A549 (cell line): ENCODE measurements at regions not wholly inside any gene's neighbourhood (a gene's known extent, or its start where the extent isn't known, plus 50 kb on each side); places are given as distances from the start of the nearest gene placed in this dataset.
A peak's percentile ranks its signal among the peaks of the same experiment; 100 is the strongest.

Experiments
- ATAC-seq, 2 experiments: fragments of 200-7000 bp in 1 of 2; fragments of >200 bp in 1 of 2; cut with Nextera tagmentation in 1 of 2; cut with Tn5 transposase in 1 of 2; 3 replicates each; pipeline versions ENCODE4 v1.8.0 to v1.9.1; 2018 to 2020; ENCODE audit warnings: mild to moderate bottlenecking in 1 of 2, moderate library complexity in 1 of 2
- CTCF ChIA-PET: fragments of 300-600 bp; sonication (Branson Sonifier 250); formaldehyde crosslinking; extraction: SDS; loops from one replicate; lab custom pipeline; 2021; ENCODE audit warnings: antibody characterized with exemption, inconsistent platforms; lab: Yijun Ruan, JAX
- POLR2A ChIA-PET: fragments of 350-600 bp; formaldehyde crosslinking; extraction: SDS; loops from one replicate; lab custom pipeline; 2021; ENCODE audit warnings: antibody characterized with exemption, inconsistent platforms; lab: Yijun Ruan, JAX
- DNase-seq, 2 experiments: peaks; one replicate each; pipeline versions ENCODE4 v3.0.0 to v3.0.0-alpha.2; 2011 to 2016; ENCODE audit warnings: low read depth in 1 of 2, low spot score in 1 of 2
- FAIRE-seq: peaks from 2 replicates; lab custom pipeline; 2011; peaks lifted over from hg19 to GRCh38; lab: Jason Lieb, UNC
- H3K27ac ChIP-seq, 2 experiments: fragments of >200 bp; sonication (Bioruptor Twin); formaldehyde crosslinking; 3 replicates each; pipeline ENCODE4 v1.5.1; 2016 to 2017
- H3K4me1 ChIP-seq: fragments of >200 bp; sonication (Bioruptor Twin); formaldehyde crosslinking; 3 replicates; pipeline ENCODE4 v1.6.1; 2016
- H3K4me2 ChIP-seq: fragments of >200 bp; sonication (Bioruptor Twin); formaldehyde crosslinking; 3 replicates; pipeline ENCODE4 v1.6.1; 2016
- H3K4me3 ChIP-seq: fragments of >200 bp; sonication (Bioruptor Twin); formaldehyde crosslinking; 3 replicates; pipeline ENCODE4 v1.5.1; 2016
- H3K9me3 ChIP-seq: fragments of >200 bp; sonication (Bioruptor Twin); formaldehyde crosslinking; 3 replicates; pipeline ENCODE4 v1.6.1; 2016
- ATOH8 ChIP-seq: fragments of 250-450 bp; sonication (Bioruptor Pico); IDR thresholded peaks from 2 replicates; pipeline ENCODE4 v1.5.0; 2020; ENCODE audit warnings: low read depth, mild to moderate bottlenecking, moderate library complexity
- CEBPB ChIP-seq, 2 experiments: fragments of >200 bp in 1 of 2; sonication (Bioruptor Twin) in 1 of 2; formaldehyde crosslinking in 1 of 2; IDR thresholded peaks; 2 replicates each; pipeline ENCODE4 v1.6.1; 2012 to 2016
- E2F6 ChIP-seq: IDR thresholded peaks from 2 replicates; pipeline ENCODE4 v1.6.1; 2012; ENCODE audit warnings: low read depth, borderline replicate concordance
- ELK1 ChIP-seq: fragments of 150-350 bp; IDR thresholded peaks from 2 replicates; pipeline ENCODE4 v1.6.1; 2014; ENCODE audit warnings: low read depth, mild to moderate bottlenecking, low read length
- ESRRA ChIP-seq: fragments of 150-350 bp; IDR thresholded peaks from 2 replicates; pipeline ENCODE4 v1.6.1; 2014; ENCODE audit warnings: mild to moderate bottlenecking, low read length, borderline replicate concordance
- FOSL2 ChIP-seq, 2 experiments: fragments of 450-650 bp in 1 of 2; fragments of >200 bp in 1 of 2; sonication (Bioruptor Twin) in 1 of 2; formaldehyde crosslinking; IDR thresholded peaks; 2 replicates each; pipeline versions ENCODE4 v1.5.0 to v1.6.1; 2016 to 2020; ENCODE audit warnings: mild to moderate bottlenecking in 1 of 2, moderate library complexity in 1 of 2
- GATA3 ChIP-seq: IDR thresholded peaks from 2 replicates; pipeline ENCODE4 v1.6.1; 2012; ENCODE audit warnings: borderline replicate concordance
- HMGXB4 ChIP-seq: fragments of 250-450 bp; sonication (Bioruptor Pico); IDR thresholded peaks from 2 replicates; pipeline ENCODE4 v1.5.0; 2021; ENCODE audit warnings: mild to moderate bottlenecking, moderate library complexity, borderline replicate concordance
- HOXB5 ChIP-seq: fragments of 250-450 bp; sonication (Bioruptor Pico); IDR thresholded peaks from 2 replicates; pipeline ENCODE4 v1.5.0; 2020; ENCODE audit warnings: mild to moderate bottlenecking, moderate library complexity
- JUNB ChIP-seq: fragments of >200 bp; sonication (Bioruptor Twin); formaldehyde crosslinking; IDR thresholded peaks from 2 replicates; pipeline ENCODE4 v1.6.1; 2016
- MAFK ChIP-seq: fragments of 450-650 bp; IDR thresholded peaks from 2 replicates; pipeline ENCODE4 v1.6.1; 2014; ENCODE audit not compliant: partially characterized antibody
- MAZ ChIP-seq: fragments of 150-350 bp; IDR thresholded peaks from 2 replicates; pipeline ENCODE4 v1.6.1; 2014; ENCODE audit warnings: antibody characterized with exemption, low read depth, low read length, borderline replicate concordance
- MYC ChIP-seq: IDR thresholded peaks from 2 replicates; pipeline ENCODE4 v1.6.1; 2012; ENCODE audit warnings: mild to moderate bottlenecking, inconsistent platforms, low read length, improper control_type of control experiment, borderline replicate concordance
- NFE2L2 ChIP-seq: fragments of 150-350 bp; conservative IDR thresholded peaks from 2 replicates; pipeline ENCODE4 v1.6.1; 2014; ENCODE audit warnings: low read length
- NPAS2 ChIP-seq: fragments of 250-450 bp; sonication (Bioruptor Pico); IDR thresholded peaks from 2 replicates; pipeline ENCODE4 v1.8.0; 2022; ENCODE audit warnings: mild to moderate bottlenecking, moderate library complexity, borderline replicate concordance
- NR3C1 ChIP-seq: fragments of >200 bp; sonication (Bioruptor Twin); formaldehyde crosslinking; IDR thresholded peaks from 3 replicates; pipeline ENCODE4 v1.6.1; 2017
- PBX3 ChIP-seq: IDR thresholded peaks from 2 replicates; pipeline ENCODE4 v1.6.1; 2012
- RCOR1 ChIP-seq: fragments of 150-350 bp; IDR thresholded peaks from 2 replicates; pipeline ENCODE4 v1.6.1; 2014; ENCODE audit warnings: antibody characterized with exemption, low read length, low read depth
- RFX5 ChIP-seq: fragments of 450-650 bp; IDR thresholded peaks from 2 replicates; pipeline ENCODE4 v1.7.1; 2014; ENCODE audit warnings: antibody characterized with exemption, mild to moderate bottlenecking, moderate library complexity
- SMC3 ChIP-seq: fragments of >200 bp; sonication (Bioruptor Twin); formaldehyde crosslinking; IDR thresholded peaks from 3 replicates; pipeline ENCODE4 v1.6.1; 2018; ENCODE audit warnings: inconsistent platforms
- TFCP2L1 ChIP-seq: fragments of 250-450 bp; sonication (Bioruptor Pico); IDR thresholded peaks from 2 replicates; pipeline ENCODE4 v1.5.0; 2021; ENCODE audit warnings: mild to moderate bottlenecking
- ZFP36 ChIP-seq: fragments of 450-650 bp; IDR thresholded peaks from 2 replicates; pipeline ENCODE4 v1.6.1; 2014; ENCODE audit warnings: borderline replicate concordance; ENCODE audit not compliant: partially characterized antibody
- ZNF302 ChIP-seq: fragments of 250-450 bp; sonication (Bioruptor Pico); IDR thresholded peaks from 2 replicates; pipeline ENCODE4 v1.9.0; 2021; ENCODE audit warnings: inconsistent platforms, mild to moderate bottlenecking, moderate library complexity
- ZSCAN20 ChIP-seq: fragments of 250-450 bp; sonication (Bioruptor Pico); IDR thresholded peaks from 2 replicates; pipeline ENCODE4 v1.8.0; 2022; ENCODE audit warnings: mild to moderate bottlenecking, moderate library complexity
- WGBS: methylation state at CpG from one replicate; pipeline ENCODE4 v1.1.6; 2017; ENCODE audit errors: missing lambda C conversion rate; 5-methylcytosine and 5-hydroxymethylcytosine counted together
- TF ChIP-seq, protein P1 (sequence below): fragments of >200 bp; sonication (Bioruptor Twin); formaldehyde crosslinking; IDR thresholded peaks from 2 replicates; pipeline ENCODE4 v1.6.1; 2016

DNA sequence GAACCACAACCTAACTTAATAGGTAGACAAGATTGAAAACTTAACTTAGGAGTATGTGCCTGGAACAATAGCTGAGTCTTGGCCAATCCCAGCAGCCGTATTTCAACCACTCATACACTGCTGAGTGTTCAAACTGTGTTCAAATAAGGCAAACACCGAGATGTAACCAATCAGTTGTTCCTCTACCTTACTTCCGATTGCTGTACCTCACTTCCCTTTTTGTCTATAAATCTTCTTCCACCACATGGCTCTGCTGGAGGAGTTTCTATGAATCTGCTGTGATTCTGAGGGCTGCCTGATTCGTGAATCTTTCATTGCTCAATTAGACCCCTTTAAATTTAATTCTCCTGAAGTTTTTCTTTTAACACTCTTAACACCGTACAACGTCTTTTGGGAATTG lies 108.0 kb downstream of the ANAPC4 start:
- TF ChIP-seq ZSCAN20 (CRISPR knock-in tag) (no peak), E2F6 (no peak), MAFK (no peak), HMGXB4 (no peak), MYC (no peak), ELK1 (no peak), NFE2L2 (no peak), FOSL2 (IDR thresholded peaks at IDR 0.05) (no peak), FOSL2 (CRISPR knock-in tag; IDR thresholded peaks at IDR 0.05) (no peak), HOXB5 (CRISPR knock-in tag) (no peak), PBX3 (no peak), ATOH8 (CRISPR knock-in tag) (no peak), ZNF302 (no peak), RFX5 (no peak), JUNB (no peak), MAZ (no peak), CEBPB (IDR thresholded peaks at IDR 0.05) (no peak)
- TF ChIP-seq, all 56 proteins: peak for 0
- peaks cover 3% of the 10 kb centered on the region; the same call in 1 of the 3 replicates for H3K4me1 ChIP-seq
- no peak for FAIRE-seq
- 68% methylated on average over 6 of the region's 6 CpGs for WGBS
- ChIA-PET CTCF (interaction anchor here (0.6 to 1.2 kb wide), 2 partner anchors 44 to 283 kb away, joined by 3 read pairs; no protein-coding TSS in a partner anchor), POLR2A (no interaction called here)
- no peak overlapping the region for H3K27ac ChIP-seq
- H3K4me2 ChIP-seq = no peak overlapping the region
- no peak for ATAC-seq
- H3K4me3 ChIP-seq = no peak overlapping the region
- no peak for DNase-seq
- 0 out of 3 replicates have a peak, but pooled peaks cover 6% of the 10 kb centered on the region for H3K9me3 ChIP-seq

- ChIA-PET CTCF (no interaction called here), POLR2A (no interaction called here)
- H3K27ac ChIP-seq = peak overlapping the region in 1 of 2 experiments; percentile 46; a peak in 2 of 6 replicates
- FAIRE-seq = no peak
- H3K9me3 ChIP-seq = 0 out of 3 replicates have a peak, but pooled peaks cover 6% of the 10 kb centered on the region
- WGBS = 38% methylated on average over 3 of the region's 3 CpGs
- H3K4me1 ChIP-seq = peaks cover 3% of the 10 kb centered on the region; the same call in 1 of the 3 replicates
- peak; percentile 2 to 21 for DNase-seq
- peak overlapping the region; percentile 69 for H3K4me2 ChIP-seq
- ATAC-seq = no peak; a peak in 1 of 6 replicates
- no peak overlapping the region for H3K4me3 ChIP-seq
- TF ChIP-seq NR3C1 = no peak
- TF ChIP-seq ZSCAN20 (CRISPR knock-in tag) = no peak
- TF ChIP-seq RCOR1 = no peak
- no peak for TF ChIP-seq ATOH8 (CRISPR knock-in tag)
- no peak for TF ChIP-seq GATA3
- TF ChIP-seq NPAS2 (CRISPR knock-in tag) = no peak
- no peak for TF ChIP-seq ELK1
- TF ChIP-seq ZFP36 = no peak
- TF ChIP-seq NFE2L2 = no peak
- no peak for TF ChIP-seq HMGXB4
- TF ChIP-seq, protein P1, sequence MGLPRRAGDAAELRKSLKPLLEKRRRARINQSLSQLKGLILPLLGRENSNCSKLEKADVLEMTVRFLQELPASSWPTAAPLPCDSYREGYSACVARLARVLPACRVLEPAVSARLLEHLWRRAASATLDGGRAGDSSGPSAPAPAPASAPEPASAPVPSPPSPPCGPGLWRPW = no peak
- TF ChIP-seq ESRRA = no peak
- no peak for TF ChIP-seq TFCP2L1 (CRISPR knock-in tag)
- TF ChIP-seq SMC3 = no peak
These were observed 109.1 kb downstream of the ANAPC4 start for GRCh38 chr4:25486171-25486570.
